Upper lobe of right lung (tissue), 1 donor: ENCODE measurements at regions not wholly inside any gene's neighbourhood (a gene's known extent, or its start where the extent isn't known, plus 50 kb on each side); places are given as distances from the start of the nearest gene placed in this dataset.

ENCODE experiments used
- ATAC-seq: fragments of 200-7000 bp; cut with Tn5 transposase; one replicate; pipeline ENCODE4 v1.9.1; 2020; ENCODE audit warnings: mild to moderate bottlenecking, moderate library complexity
- DNase-seq: peaks from one replicate; pipeline ENCODE4 v3.0.0-alpha.2; 2020
- H3K27ac ChIP-seq: fragments of 200-600 bp; one replicate; pipeline ENCODE4 v1.8.0; 2022
- H3K27me3 ChIP-seq: fragments of 200-600 bp; one replicate; pipeline ENCODE4 v1.8.0; 2022; ENCODE audit warnings: mild to moderate bottlenecking
- H3K36me3 ChIP-seq: fragments of 200-600 bp; one replicate; pipeline ENCODE4 v1.8.0; 2022
- H3K4me1 ChIP-seq: fragments of 200-600 bp; one replicate; pipeline ENCODE4 v1.8.0; 2022
- H3K4me3 ChIP-seq: fragments of 200-600 bp; one replicate; pipeline ENCODE4 v1.8.0; 2022; ENCODE audit warnings: mild to moderate bottlenecking
- H3K9me3 ChIP-seq: fragments of 200-600 bp; one replicate; pipeline ENCODE4 v1.8.0; 2022
- intact Hi-C: fragments of 100-400 bp; cut with DNase I; formaldehyde crosslinking; loops from one replicate; pipeline ENCODE4 v1.11.0; 2022
- TF ChIP-seq, protein P1 (sequence below): fragments of 200-600 bp; IDR thresholded peaks from one replicate; pipeline ENCODE4 v1.8.0; 2022; ENCODE audit warnings: antibody characterized with exemption
- donor health status: DM: no; HTN: yes; CAD: no; lungs with severe emphysema.

DNA sequence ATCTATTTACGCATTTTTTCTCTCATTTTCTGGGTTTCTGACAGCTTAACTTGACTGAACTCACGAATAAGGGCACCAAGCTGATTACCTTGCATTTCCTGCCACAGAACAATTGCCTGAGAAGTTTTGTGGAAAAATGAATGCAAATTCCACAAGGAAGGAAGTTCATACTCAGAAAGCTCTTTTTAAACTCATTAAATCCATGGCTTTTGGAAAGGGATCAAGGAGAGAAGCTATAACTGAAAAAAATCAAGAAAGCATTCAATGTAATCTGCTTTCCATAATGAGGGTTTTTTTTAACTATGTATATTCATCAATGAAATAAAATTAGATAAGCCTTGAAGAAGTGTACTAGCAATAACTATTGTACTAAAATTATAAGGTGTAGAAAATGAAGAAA lies 252.5 kb downstream of the GPM6A start:
- Histone ChIP-seq H3K27me3 (no peaks in the 10 kb centered on the region), H3K4me3 (no peak overlapping the region), H3K27ac (no peak overlapping the region), H3K4me1 (no peaks in the 10 kb centered on the region), H3K36me3 (no peaks in the 10 kb centered on the region), H3K9me3 (no peaks in the 10 kb centered on the region)
- DNase-seq (no peak), ATAC-seq (no peak)
- TF ChIP-seq, protein P1, sequence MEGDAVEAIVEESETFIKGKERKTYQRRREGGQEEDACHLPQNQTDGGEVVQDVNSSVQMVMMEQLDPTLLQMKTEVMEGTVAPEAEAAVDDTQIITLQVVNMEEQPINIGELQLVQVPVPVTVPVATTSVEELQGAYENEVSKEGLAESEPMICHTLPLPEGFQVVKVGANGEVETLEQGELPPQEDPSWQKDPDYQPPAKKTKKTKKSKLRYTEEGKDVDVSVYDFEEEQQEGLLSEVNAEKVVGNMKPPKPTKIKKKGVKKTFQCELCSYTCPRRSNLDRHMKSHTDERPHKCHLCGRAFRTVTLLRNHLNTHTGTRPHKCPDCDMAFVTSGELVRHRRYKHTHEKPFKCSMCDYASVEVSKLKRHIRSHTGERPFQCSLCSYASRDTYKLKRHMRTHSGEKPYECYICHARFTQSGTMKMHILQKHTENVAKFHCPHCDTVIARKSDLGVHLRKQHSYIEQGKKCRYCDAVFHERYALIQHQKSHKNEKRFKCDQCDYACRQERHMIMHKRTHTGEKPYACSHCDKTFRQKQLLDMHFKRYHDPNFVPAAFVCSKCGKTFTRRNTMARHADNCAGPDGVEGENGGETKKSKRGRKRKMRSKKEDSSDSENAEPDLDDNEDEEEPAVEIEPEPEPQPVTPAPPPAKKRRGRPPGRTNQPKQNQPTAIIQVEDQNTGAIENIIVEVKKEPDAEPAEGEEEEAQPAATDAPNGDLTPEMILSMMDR = no peak
- intact Hi-C loops = no loop called here

GRCh38 chr4:175560604-175561003 lies 251.5 kb downstream of the GPM6A start:
- no peaks in the 10 kb centered on the region for H3K36me3 ChIP-seq
- TF ChIP-seq, protein P1 = no peak
- intact Hi-C loops = no loop called here
- no peak for DNase-seq
- no peak overlapping the region for H3K27ac ChIP-seq
- no peaks in the 10 kb centered on the region for H3K27me3 ChIP-seq
- no peaks in the 10 kb centered on the region for H3K4me1 ChIP-seq
- no peaks in the 10 kb centered on the region for H3K9me3 ChIP-seq
- no peak overlapping the region for H3K4me3 ChIP-seq
- ATAC-seq = no peak

DNA sequence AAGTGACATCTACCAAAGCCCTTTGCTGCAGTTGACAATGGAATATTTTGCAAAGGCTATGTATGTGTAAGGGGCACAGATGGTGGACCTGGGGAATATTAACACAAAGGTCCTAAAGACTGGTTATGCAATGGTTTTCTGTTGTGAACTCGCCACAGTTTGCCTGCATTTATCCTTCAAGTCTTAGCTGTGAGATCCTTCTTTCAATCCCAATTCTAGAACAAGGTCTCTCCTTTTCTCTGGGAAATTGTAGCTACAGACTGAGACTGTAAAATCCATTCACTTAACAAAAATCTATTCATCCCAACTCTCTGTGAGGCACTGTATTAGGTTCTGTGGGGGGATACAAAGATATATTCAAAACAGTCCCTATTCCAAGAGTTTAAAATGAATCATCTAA lies 250.4 kb downstream of the GPM6A start:
- Histone ChIP-seq H3K4me1 (no peaks in the 10 kb centered on the region), H3K4me3 (no peak overlapping the region), H3K9me3 (no peaks in the 10 kb centered on the region), H3K27ac (no peak overlapping the region), H3K36me3 (no peaks in the 10 kb centered on the region), H3K27me3 (no peaks in the 10 kb centered on the region)
- DNase-seq (no peak), ATAC-seq (no peak)
- TF ChIP-seq, protein P1 = no peak
- intact Hi-C loops = no loop called here

GRCh38 chr4:175562111-175562510 lies 250.0 kb downstream of the GPM6A start:
- Histone ChIP-seq H3K4me1 (no peaks in the 10 kb centered on the region), H3K27ac (no peak overlapping the region), H3K9me3 (no peaks in the 10 kb centered on the region), H3K27me3 (no peaks in the 10 kb centered on the region), H3K36me3 (no peaks in the 10 kb centered on the region), H3K4me3 (no peak overlapping the region)
- DNase-seq (no peak), ATAC-seq (no peak)
- intact Hi-C loops = no loop called here
- TF ChIP-seq, protein P1 = no peak

DNA sequence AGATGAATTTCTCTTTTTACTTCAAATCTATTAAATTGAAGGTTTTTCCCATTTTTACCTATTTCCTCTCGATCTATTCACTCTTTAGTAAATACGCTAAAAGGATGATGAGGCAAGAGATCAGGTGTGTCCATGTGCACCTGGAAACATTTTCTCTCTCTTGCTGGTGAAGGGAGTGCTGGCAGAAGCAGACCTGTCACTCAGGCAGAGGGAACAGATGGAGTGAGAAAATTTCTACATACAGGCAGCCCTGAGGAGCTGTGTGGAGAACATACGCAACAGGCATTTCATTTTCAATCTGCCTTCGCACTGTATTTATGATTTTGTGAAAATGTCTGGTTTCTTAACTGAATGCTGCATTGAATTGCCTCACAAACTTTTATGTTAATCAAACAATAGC lies 249.5 kb downstream of the GPM6A start:
- Histone ChIP-seq H3K36me3 (no peaks in the 10 kb centered on the region), H3K27ac (no peak overlapping the region), H3K4me3 (no peak overlapping the region), H3K9me3 (no peaks in the 10 kb centered on the region), H3K27me3 (no peaks in the 10 kb centered on the region), H3K4me1 (no peaks in the 10 kb centered on the region)
- intact Hi-C loops = no loop called here
- ATAC-seq (no peak), DNase-seq (no peak)
- TF ChIP-seq, protein P1 = no peak
